Smooth muscle cell (in vitro differentiated cells): ENCODE measurements at regions not wholly inside any gene's neighbourhood (a gene's known extent, or its start where the extent isn't known, plus 50 kb on each side); places are given as distances from the start of the nearest gene placed in this dataset.

Experiments
- DNase-seq: peaks from one replicate; lab custom pipeline; 2025; ENCODE audit not compliant: unreplicated experiment; lab: John Stamatoyannopoulos, UW
- H2AFZ ChIP-seq: fragments of 200-600 bp; sonication (generic); 2 replicates; pipeline ENCODE4 v1.6.0; 2016; ENCODE audit warnings: antibody characterized with exemption, low read depth, mild to moderate bottlenecking
- H3F3A ChIP-seq: fragments of 200-600 bp; sonication (generic); 2 replicates; pipeline ENCODE4 v1.6.0; 2017; ENCODE audit warnings: antibody characterized with exemption, low read depth
- H3K27ac ChIP-seq: fragments of 200-600 bp; sonication (generic); 2 replicates; pipeline ENCODE4 v1.5.1; 2016; ENCODE audit warnings: low read depth, mild to moderate bottlenecking
- H3K27me3 ChIP-seq: fragments of 200-600 bp; sonication (generic); 2 replicates; pipeline ENCODE4 v1.6.1; 2016; ENCODE audit warnings: low read depth, mild to moderate bottlenecking
- H3K36me3 ChIP-seq: fragments of 200-600 bp; sonication (generic); 2 replicates; pipeline ENCODE4 v1.5.1; 2016; ENCODE audit warnings: low read depth
- H3K4me1 ChIP-seq: fragments of 200-600 bp; sonication (generic); 2 replicates; pipeline ENCODE4 v1.5.1; 2016; ENCODE audit warnings: low read depth
- H3K4me2 ChIP-seq: fragments of 200-600 bp; sonication (generic); 2 replicates; pipeline ENCODE4 v1.6.0; 2016; ENCODE audit warnings: mild to moderate bottlenecking
- H3K4me3 ChIP-seq: fragments of 200-600 bp; sonication (generic); 2 replicates; pipeline ENCODE4 v1.5.1; 2016; ENCODE audit warnings: mild to moderate bottlenecking
- H3K79me2 ChIP-seq: fragments of 200-600 bp; sonication (generic); 2 replicates; pipeline ENCODE4 v1.6.0; 2016; ENCODE audit warnings: low read depth, mild to moderate bottlenecking
- H3K9ac ChIP-seq: fragments of 200-600 bp; sonication (generic); 2 replicates; pipeline ENCODE4 v1.6.0; 2016; ENCODE audit warnings: low read depth
- H3K9me3 ChIP-seq: fragments of 200-600 bp; sonication (generic); replicated peaks from 2 replicates; pipeline ENCODE4 v1.5.1; 2016; ENCODE audit warnings: low read depth
- H4K20me1 ChIP-seq: fragments of 200-600 bp; sonication (generic); 2 replicates; pipeline ENCODE4 v1.6.0; 2016; ENCODE audit warnings: low read depth
- CTCF ChIP-seq: fragments of 200-600 bp; sonication (generic); IDR thresholded peaks from 2 replicates; pipeline ENCODE4 v1.5.1; 2017; ENCODE audit warnings: borderline replicate concordance, mild to moderate bottlenecking, antibody characterized with exemption; ENCODE audit not compliant: insufficient read depth, poor library complexity, severe bottlenecking
- WGBS: methylation state at CpG from one replicate; pipeline ENCODE4 v1.1.7; 2016; ENCODE audit warnings: low lambda C conversion rate; 5-methylcytosine and 5-hydroxymethylcytosine counted together

DNA sequence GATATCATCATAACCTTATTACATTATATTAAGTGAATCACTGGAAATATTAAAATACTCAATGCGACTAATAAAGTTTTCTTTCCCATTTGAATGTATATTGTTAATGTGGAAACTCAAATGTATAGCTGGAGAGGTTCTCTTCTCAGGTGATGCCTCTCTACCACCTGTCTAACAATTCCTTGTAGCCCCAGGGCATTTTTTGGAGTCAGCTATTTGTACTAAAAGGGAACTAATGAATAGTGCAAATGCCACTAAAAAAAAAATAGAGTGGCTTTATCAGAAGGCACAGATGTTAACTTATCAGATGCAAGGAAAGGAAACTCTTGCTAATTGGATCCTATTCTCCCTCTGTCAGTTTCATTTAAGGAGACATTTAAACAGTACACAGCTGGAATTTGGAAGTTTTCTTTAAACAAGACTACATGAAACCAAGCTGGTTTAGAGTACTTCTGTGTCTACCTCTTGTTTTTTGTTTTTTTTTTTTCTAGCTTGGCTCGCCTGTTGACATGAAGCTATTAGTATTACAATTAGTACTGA is 897.0 kb upstream of the SLC35B3 start:
- Histone ChIP-seq H3K4me3 (no peak overlapping the region), H3K9ac (no peak overlapping the region), H3K4me1 (peaks cover 6% of the 10 kb centered on the region), H2AFZ (no peak overlapping the region), H3K4me2 (no peak overlapping the region), H3K36me3 (no peaks in the 10 kb centered on the region), H3F3A (no peaks in the 10 kb centered on the region), H3K27ac (no peak overlapping the region), H3K9me3 (no peaks in the 10 kb centered on the region), H4K20me1 (no peaks in the 10 kb centered on the region), H3K27me3 (no peaks in the 10 kb centered on the region), H3K79me2 (no peaks in the 10 kb centered on the region)
- TF ChIP-seq CTCF, result no peak
- 95% methylated on average over 2 of the region's 2 CpGs for WGBS
- no peak for DNase-seq

- Histone ChIP-seq H3K9ac (no peak overlapping the region), H3K9me3 (no peaks in the 10 kb centered on the region), H3K79me2 (no peaks in the 10 kb centered on the region), H3K36me3 (no peaks in the 10 kb centered on the region), H3F3A (no peaks in the 10 kb centered on the region), H3K4me3 (no peak overlapping the region), H2AFZ (no peak overlapping the region), H3K4me1 (peaks cover 10% of the 10 kb centered on the region), H3K27me3 (no peaks in the 10 kb centered on the region), H4K20me1 (no peaks in the 10 kb centered on the region), H3K27ac (no peak overlapping the region), H3K4me2 (no peak overlapping the region)
- no peak for TF ChIP-seq CTCF
- no peak for DNase-seq
- 98% methylated on average over 3 of the region's 3 CpGs for WGBS
Observed at GRCh38 chr6:9316831-9317230, 881.5 kb upstream of the SLC35B3 start.

DNA sequence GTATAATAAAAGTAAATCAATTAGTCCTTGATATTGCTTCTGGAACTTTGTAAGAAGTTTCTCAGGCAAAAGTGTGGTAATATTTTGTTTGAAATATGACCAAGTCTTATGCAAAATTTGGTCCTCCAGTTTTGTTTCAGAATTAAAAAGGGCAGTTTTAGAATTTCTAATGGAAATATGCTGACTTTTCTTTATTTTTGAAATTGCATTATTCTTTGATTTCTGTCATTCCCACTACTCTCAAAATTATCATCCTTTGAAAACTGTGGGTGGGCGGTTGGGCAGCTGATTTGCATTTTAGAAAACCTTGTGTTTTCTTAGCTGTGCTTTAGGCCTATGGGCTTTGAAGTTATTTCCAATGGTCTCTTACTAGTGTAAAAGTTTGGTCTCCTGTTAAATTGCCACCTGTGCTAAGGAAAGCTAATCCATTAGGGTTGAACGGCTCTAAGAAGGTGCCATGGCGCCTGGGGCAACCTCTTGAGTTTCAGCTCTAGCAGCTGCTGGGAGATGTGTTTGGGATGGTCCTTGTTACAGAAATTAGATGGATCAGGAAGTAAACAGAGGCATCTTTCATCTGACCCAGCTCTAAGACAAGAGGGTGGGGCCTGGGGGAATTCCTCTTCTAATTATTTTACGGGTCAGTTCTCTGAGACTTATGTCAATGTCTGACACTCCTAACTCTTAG is 880.8 kb upstream of the SLC35B3 start:
- Histone ChIP-seq H3K27ac (no peak overlapping the region), H3K79me2 (no peaks in the 10 kb centered on the region), H2AFZ (no peak overlapping the region), H3K4me3 (no peak overlapping the region), H3K27me3 (no peaks in the 10 kb centered on the region), H3K9me3 (no peaks in the 10 kb centered on the region), H3K4me1 (peaks cover 10% of the 10 kb centered on the region), H3F3A (no peaks in the 10 kb centered on the region), H4K20me1 (no peaks in the 10 kb centered on the region), H3K36me3 (no peaks in the 10 kb centered on the region), H3K9ac (no peak overlapping the region), H3K4me2 (no peak overlapping the region)
- no peak for TF ChIP-seq CTCF
- DNase-seq, result no peak
- 79% methylated on average over 4 of the region's 4 CpGs for WGBS

DNA sequence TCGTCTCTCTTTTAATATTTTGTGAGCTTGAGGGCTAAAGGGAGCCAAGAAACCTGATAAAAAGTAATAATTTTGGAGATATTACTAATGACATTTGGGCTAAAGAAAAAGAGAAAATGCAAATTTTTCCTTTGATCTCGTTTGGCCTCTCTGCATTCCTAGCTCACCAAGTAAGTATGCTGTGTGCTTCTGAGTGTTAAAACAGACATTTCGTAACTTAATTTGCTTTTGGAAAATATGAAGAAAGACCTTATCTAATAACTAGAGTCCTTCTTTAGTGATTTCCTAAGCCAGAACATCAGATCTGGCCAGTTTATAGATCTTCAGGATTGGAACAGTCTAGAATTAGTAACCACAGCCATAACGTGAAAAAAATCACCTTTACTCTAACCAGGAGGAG is 872.9 kb upstream of the SLC35B3 start:
- Histone ChIP-seq H3K27ac (no peak overlapping the region), H3K36me3 (no peaks in the 10 kb centered on the region), H3K4me2 (peak overlapping the region; percentile 59), H3K4me1 (peaks cover 6% of the 10 kb centered on the region), H4K20me1 (no peaks in the 10 kb centered on the region), H3K4me3 (no peak overlapping the region), H2AFZ (peak overlapping the region; percentile 11), H3K79me2 (no peaks in the 10 kb centered on the region), H3K9me3 (no peaks in the 10 kb centered on the region), H3K9ac (no peak overlapping the region), H3K27me3 (no peaks in the 10 kb centered on the region), H3F3A (no peaks in the 10 kb centered on the region)
- WGBS, result 38% methylated on average over 4 of the region's 4 CpGs
- no peak for TF ChIP-seq CTCF
- DNase-seq, result no peak
